K562 (cell line): ENCODE measurements at regions not wholly inside any gene's neighbourhood (a gene's known extent, or its start where the extent isn't known, plus 50 kb on each side); places are given as distances from the start of the nearest gene placed in this dataset.

Source experiments
- ATAC-seq: fragments of 200-7000 bp; cut with Tn5 transposase; 3 replicates; pipeline ENCODE4 v1.9.1; 2020; ENCODE audit warnings: moderate library complexity
- BruUV-seq: library from RNA; stranded (reverse); fragments of 400-500 nt; replicated peaks from 2 replicates; lab custom pipeline; 2021; lab: Mats Ljungman, UMichigan
- CTCF ChIA-PET: fragments of 300-600 bp; formaldehyde crosslinking; extraction: SDS; loops from one replicate; lab custom pipeline; 2021; ENCODE audit warnings: low intra/inter-chr PET ratio; lab: Yijun Ruan, JAX
- POLR2A ChIA-PET: fragments of 300-600, 350-650 bp; sonication (Branson Sonifier 250); formaldehyde crosslinking; extraction: SDS; loops from one replicate; lab custom pipeline; 2021; ENCODE audit warnings: antibody characterized with exemption, inconsistent platforms; lab: Yijun Ruan, JAX
- DNase-seq, 4 experiments: peaks; one replicate each; pipeline versions ENCODE4 v3.0.0 to v3.0.0-alpha.2; 2011 to 2018; ENCODE audit warnings: low spot score in 3 of 4, mixed read lengths in 3 of 4; ENCODE audit errors: extremely low read depth in 1 of 4
- FAIRE-seq: peaks from 2 replicates; lab custom pipeline; 2011; peaks lifted over from hg19 to GRCh38; lab: Jason Lieb, UNC
- H2AFZ ChIP-seq: 2 replicates; pipeline ENCODE4 v1.6.0; 2011; ENCODE audit warnings: low read depth, low read length, control low read depth, inconsistent platforms
- H3K27ac ChIP-seq: fragments of 200-600 bp; 3 replicates; pipeline ENCODE4 v1.8.0; 2011; ENCODE audit warnings: low read depth, mild to moderate bottlenecking, control low read depth, inconsistent platforms, low read length, moderate library complexity, mixed read lengths; ENCODE audit errors: extremely low read depth
- H3K27me3 ChIP-seq, 2 experiments: fragments of 300-600 bp in 1 of 2; 2 replicates in 1 of 2; 3 replicates in 1 of 2; pipeline versions ENCODE4 v1.6.0 to v1.8.0; 2011; ENCODE audit warnings: inconsistent platforms in 2 of 2, low read length in 2 of 2, mild to moderate bottlenecking in 1 of 2, mixed read lengths in 1 of 2, moderate library complexity in 1 of 2; ENCODE audit not compliant: control insufficient read depth in 2 of 2, insufficient read depth in 2 of 2
- H3K36me3 ChIP-seq: fragments of 300-600 bp; 3 replicates; pipeline ENCODE4 v1.8.0; 2011; ENCODE audit warnings: mild to moderate bottlenecking, low read length, inconsistent platforms; ENCODE audit not compliant: control insufficient read depth, insufficient read depth
- H3K4me1 ChIP-seq, 2 experiments: fragments of 200-600 bp in 1 of 2; replicated peaks in 1 of 2; 2 replicates in 1 of 2; 3 replicates in 1 of 2; pipeline versions ENCODE4 v1.5.1 to v1.8.0; 2011; ENCODE audit warnings: inconsistent platforms in 2 of 2, low read length in 2 of 2, mild to moderate bottlenecking in 1 of 2, mixed read lengths in 1 of 2, moderate library complexity in 1 of 2; ENCODE audit not compliant: control insufficient read depth in 2 of 2, insufficient read depth in 2 of 2
- H3K4me2 ChIP-seq: 2 replicates; pipeline ENCODE4 v1.6.1; 2011; ENCODE audit warnings: low read length, control low read depth, inconsistent platforms, mixed read lengths; ENCODE audit not compliant: insufficient read depth
- H3K4me3 ChIP-seq: fragments of 200-600 bp; sonication (generic), shearing (Covaris generic); 2 replicates; pipeline ENCODE4 v1.5.1; 2016; ENCODE audit warnings: control low read depth, inconsistent platforms
- H3K79me2 ChIP-seq: fragments of 200-600 bp; 3 replicates; pipeline ENCODE4 v1.8.0; 2011; ENCODE audit warnings: low read length, inconsistent platforms; ENCODE audit not compliant: control insufficient read depth, insufficient read depth
- H3K9ac ChIP-seq, 2 experiments: 2 replicates each; pipeline versions ENCODE4 v1.6.0 to v1.6.1; 2011; ENCODE audit warnings: low read depth in 2 of 2, low read length in 2 of 2, control low read depth in 1 of 2, inconsistent platforms in 1 of 2, mild to moderate bottlenecking in 1 of 2, mixed read lengths in 1 of 2; ENCODE audit not compliant: insufficient read depth in 1 of 2
- H3K9me1 ChIP-seq: one replicate; pipeline ENCODE4 v1.6.0; 2011; ENCODE audit warnings: inconsistent platforms, mild to moderate bottlenecking, low read length, moderate library complexity; ENCODE audit not compliant: control insufficient read depth, insufficient read depth
- H3K9me3 ChIP-seq: replicated peaks from 2 replicates; pipeline ENCODE4 v1.5.1; 2011; ENCODE audit warnings: low read depth, low read length, inconsistent platforms; ENCODE audit not compliant: control insufficient read depth, insufficient read depth
- H4K20me1 ChIP-seq: replicated peaks from 2 replicates; pipeline ENCODE4 v1.6.1; 2011; ENCODE audit warnings: low read length, inconsistent platforms, mixed read lengths; ENCODE audit not compliant: control insufficient read depth, insufficient read depth
- CCAR2 ChIP-seq: fragments of 200-400 bp; formaldehyde crosslinking; IDR thresholded peaks from 2 replicates; pipeline ENCODE4 v1.6.1; 2017; ENCODE audit warnings: mild to moderate bottlenecking, low read depth, low read length
- NEUROD1 ChIP-seq: fragments of 150-350 bp; IDR thresholded peaks from 2 replicates; pipeline ENCODE4 v1.6.1; 2014; ENCODE audit warnings: borderline replicate concordance, low read length, low read depth; ENCODE audit not compliant: partially characterized antibody
- ZKSCAN1 ChIP-seq: fragments of 150-350 bp; IDR thresholded peaks from 2 replicates; pipeline ENCODE4 v1.6.1; 2016; ENCODE audit warnings: low read depth, low read length
- ZNF175 ChIP-seq: fragments of 200-800 bp; sonication (Bioruptor generic); IDR thresholded peaks from 2 replicates; pipeline ENCODE4 v1.6.1; 2016; ENCODE audit warnings: low read depth, mild to moderate bottlenecking, missing genetic modification characterization, missing compliant biosample characterization
- WGBS: fragments of 100-300 bp; shearing (Covaris generic); methylation state at CpG from one replicate; pipeline ENCODE4 v1.1.6; 2016; ENCODE audit warnings: low coverage, mixed read lengths; ENCODE audit not compliant: insufficient coverage; ENCODE audit errors: missing lambda C conversion rate; 5-methylcytosine and 5-hydroxymethylcytosine counted together
- in situ Hi-C: fragments of 300-500 bp; cut with MboI; formaldehyde crosslinking; loops from 4 replicates; pipeline ENCODE4 v1.15.0; 2018; ENCODE audit warnings: inconsistent platforms, mixed read lengths
- intact Hi-C: fragments of 100-400 bp; cut with micrococcal nuclease; formaldehyde crosslinking; loops from 2 replicates; pipeline ENCODE4 v1.14.2; 2022
- TF ChIP-seq, protein P1 (sequence below), 2 experiments: IDR thresholded peaks in 1 of 2; conservative IDR thresholded peaks in 1 of 2; 2 replicates each; pipeline ENCODE4 v1.6.1; 2016; ENCODE audit warnings: low read depth in 2 of 2, mild to moderate bottlenecking in 1 of 2, missing compliant biosample characterization in 1 of 2, missing genetic modification characterization in 1 of 2, moderate library complexity in 1 of 2
- TF ChIP-seq, protein P2 (sequence below): fragments of 150-350 bp; IDR thresholded peaks from 2 replicates; pipeline ENCODE4 v1.6.1; 2014; ENCODE audit warnings: low read depth, mild to moderate bottlenecking, low read length, borderline replicate concordance

DNA sequence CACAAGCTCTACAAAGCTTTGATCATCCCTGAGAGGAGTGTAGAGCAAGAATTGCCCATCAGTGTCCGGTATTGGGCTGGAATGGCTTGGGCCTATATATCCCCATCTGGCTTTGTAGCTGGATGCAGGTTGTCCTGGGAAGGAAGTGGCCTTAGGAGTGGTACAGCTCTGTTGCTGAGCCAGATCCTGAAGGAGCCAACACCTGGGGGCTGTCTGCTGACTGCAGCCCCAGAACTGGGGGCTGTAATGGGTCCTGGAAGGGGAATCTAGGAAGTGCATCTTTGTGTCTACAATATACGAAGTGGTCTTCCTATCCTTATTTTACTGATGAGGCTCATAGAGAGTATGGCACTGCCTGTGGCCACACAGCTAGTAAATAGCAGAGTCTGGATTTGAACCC lies 145.9 kb downstream of the CDC5L start:
- H3K9ac ChIP-seq: no peak overlapping the region
- no peak for TF ChIP-seq ZNF175 (CRISPR knock-in tag)
- TF ChIP-seq, all 486 proteins: peak for 0
- no peak for DNase-seq
- no peak for FAIRE-seq
- H3K27me3 ChIP-seq: peaks cover 24 to 55% of the 10 kb centered on the region in 2 experiments; a peak in 3 of 5 replicates
- H3K27ac ChIP-seq: no peak overlapping the region
- ATAC-seq: no peak
- peaks cover 14% of the 10 kb centered on the region; the same call in 1 of the 2 replicates for H4K20me1 ChIP-seq
- no peaks in the 10 kb centered on the region for H3K79me2 ChIP-seq
- ChIA-PET CTCF (no interaction called here), POLR2A (no interaction called here)
- 0% methylated on average over 2 of the region's 2 CpGs for WGBS
- H3K9me3 ChIP-seq: no peaks in the 10 kb centered on the region
- intact Hi-C loops: no loop called here
- H3K4me2 ChIP-seq: no peak overlapping the region
- no peak overlapping the region for H3K4me3 ChIP-seq
- no peaks in the 10 kb centered on the region for H3K9me1 ChIP-seq
- no TSS peak for BruUV-seq
- no peaks in the 10 kb centered on the region for H3K36me3 ChIP-seq
- in situ Hi-C loops: no loop called here
- H3K4me1 ChIP-seq: no peaks in the 10 kb centered on the region
- no peak overlapping the region for H2AFZ ChIP-seq

DNA sequence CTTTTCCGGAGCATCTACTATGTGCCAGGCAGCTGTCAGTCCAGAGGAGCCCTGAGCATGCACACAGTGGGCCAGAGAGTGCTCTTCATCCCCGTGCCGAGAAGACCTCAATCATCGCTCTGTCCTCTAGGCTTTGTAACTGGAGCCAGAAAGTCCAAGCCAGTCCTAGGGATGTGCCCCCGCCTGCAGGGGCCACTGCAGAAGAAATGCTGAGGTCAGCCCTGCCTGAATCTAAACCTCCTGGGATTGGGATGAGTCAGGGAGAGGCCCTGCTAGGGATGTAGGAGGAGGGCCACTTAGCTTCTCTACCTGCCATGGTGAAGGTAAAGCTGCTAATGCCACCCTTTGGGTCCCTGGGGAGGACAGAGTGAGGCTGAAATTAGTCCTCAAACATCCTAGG lies 146.8 kb downstream of the CDC5L start:
- no peak overlapping the region for H3K4me2 ChIP-seq

More for the DNA sequence above, 146.8 kb downstream of the CDC5L start:
- POLR2A ChIA-PET: no interaction called here
- no TSS peak for BruUV-seq
- no peak for ATAC-seq
- Histone ChIP-seq H3K27me3 (peaks cover 20 to 48% of the 10 kb centered on the region in 2 experiments; a peak in 3 of 5 replicates), H2AFZ (no peak overlapping the region), H3K4me3 (no peak overlapping the region), H3K79me2 (no peaks in the 10 kb centered on the region), H3K36me3 (no peaks in the 10 kb centered on the region), H3K27ac (no peak overlapping the region), H3K9me3 (no peaks in the 10 kb centered on the region), H4K20me1 (peaks cover 14% of the 10 kb centered on the region; the same call in 1 of the 2 replicates), H3K9ac (no peak overlapping the region), H3K4me1 (no peaks in the 10 kb centered on the region), H3K9me1 (no peaks in the 10 kb centered on the region)
- in situ Hi-C loops (no loop called here), intact Hi-C loops (no loop called here)
- FAIRE-seq: no peak
- DNase-seq: no peak
- 0% methylated on average over 5 of the region's 5 CpGs for WGBS
- TF ChIP-seq CCAR2: no peak
- TF ChIP-seq, protein P1, sequence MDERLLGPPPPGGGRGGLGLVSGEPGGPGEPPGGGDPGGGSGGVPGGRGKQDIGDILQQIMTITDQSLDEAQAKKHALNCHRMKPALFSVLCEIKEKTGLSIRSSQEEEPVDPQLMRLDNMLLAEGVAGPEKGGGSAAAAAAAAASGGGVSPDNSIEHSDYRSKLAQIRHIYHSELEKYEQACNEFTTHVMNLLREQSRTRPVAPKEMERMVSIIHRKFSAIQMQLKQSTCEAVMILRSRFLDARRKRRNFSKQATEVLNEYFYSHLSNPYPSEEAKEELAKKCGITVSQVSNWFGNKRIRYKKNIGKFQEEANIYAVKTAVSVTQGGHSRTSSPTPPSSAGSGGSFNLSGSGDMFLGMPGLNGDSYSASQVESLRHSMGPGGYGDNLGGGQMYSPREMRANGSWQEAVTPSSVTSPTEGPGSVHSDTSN (CRISPR knock-in tag; IDR thresholded peaks at IDR 0.05; ENCODE audit: low read depth): no peak
- TF ChIP-seq, protein P1 (tag; conservative IDR thresholded peaks at IDR 0.05; ENCODE audit: low read depth): no peak
- no peak for TF ChIP-seq NEUROD1
- peak; percentile 52; the same call in 1 of the 2 replicates for TF ChIP-seq ZKSCAN1
- TF ChIP-seq, protein P2, sequence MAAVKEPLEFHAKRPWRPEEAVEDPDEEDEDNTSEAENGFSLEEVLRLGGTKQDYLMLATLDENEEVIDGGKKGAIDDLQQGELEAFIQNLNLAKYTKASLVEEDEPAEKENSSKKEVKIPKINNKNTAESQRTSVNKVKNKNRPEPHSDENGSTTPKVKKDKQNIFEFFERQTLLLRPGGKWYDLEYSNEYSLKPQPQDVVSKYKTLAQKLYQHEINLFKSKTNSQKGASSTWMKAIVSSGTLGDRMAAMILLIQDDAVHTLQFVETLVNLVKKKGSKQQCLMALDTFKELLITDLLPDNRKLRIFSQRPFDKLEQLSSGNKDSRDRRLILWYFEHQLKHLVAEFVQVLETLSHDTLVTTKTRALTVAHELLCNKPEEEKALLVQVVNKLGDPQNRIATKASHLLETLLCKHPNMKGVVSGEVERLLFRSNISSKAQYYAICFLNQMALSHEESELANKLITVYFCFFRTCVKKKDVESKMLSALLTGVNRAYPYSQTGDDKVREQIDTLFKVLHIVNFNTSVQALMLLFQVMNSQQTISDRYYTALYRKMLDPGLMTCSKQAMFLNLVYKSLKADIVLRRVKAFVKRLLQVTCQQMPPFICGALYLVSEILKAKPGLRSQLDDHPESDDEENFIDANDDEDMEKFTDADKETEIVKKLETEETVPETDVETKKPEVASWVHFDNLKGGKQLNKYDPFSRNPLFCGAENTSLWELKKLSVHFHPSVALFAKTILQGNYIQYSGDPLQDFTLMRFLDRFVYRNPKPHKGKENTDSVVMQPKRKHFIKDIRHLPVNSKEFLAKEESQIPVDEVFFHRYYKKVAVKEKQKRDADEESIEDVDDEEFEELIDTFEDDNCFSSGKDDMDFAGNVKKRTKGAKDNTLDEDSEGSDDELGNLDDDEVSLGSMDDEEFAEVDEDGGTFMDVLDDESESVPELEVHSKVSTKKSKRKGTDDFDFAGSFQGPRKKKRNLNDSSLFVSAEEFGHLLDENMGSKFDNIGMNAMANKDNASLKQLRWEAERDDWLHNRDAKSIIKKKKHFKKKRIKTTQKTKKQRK: no peak
- CTCF ChIA-PET: no interaction called here
